ENCODE measurements at regions not wholly inside any gene's neighbourhood (a gene's known extent, or its start where the extent isn't known, plus 50 kb on each side); places are given as distances from the start of the nearest gene placed in this dataset.

DNA sequence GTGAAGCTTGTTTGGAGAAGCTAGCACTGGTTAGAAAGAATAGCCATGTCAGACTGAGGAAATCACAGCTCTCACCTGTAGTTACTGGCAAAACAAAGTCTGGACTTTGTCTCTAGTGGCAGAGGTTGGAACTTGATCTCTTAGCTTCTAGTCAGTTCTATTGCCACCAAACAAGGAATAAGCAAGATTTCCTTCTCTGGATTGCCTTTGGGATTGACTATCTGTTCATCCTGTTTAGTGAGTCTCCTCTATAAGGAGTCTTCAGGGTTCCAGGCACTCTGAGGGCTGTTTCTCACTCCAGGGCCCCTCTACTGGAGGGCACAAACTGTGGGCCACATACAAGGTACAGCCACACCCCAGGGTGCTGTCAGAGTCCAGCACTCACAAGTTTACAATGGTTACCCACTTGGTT, 426.6 kb upstream of the THBS1 start (continued):
- TF ChIP-seq ZNF570 (CRISPR knock-in tag; IDR thresholded peaks at IDR 0.05; ENCODE audit: borderline replicate concordance) = no peak
- TF ChIP-seq, protein P1, sequence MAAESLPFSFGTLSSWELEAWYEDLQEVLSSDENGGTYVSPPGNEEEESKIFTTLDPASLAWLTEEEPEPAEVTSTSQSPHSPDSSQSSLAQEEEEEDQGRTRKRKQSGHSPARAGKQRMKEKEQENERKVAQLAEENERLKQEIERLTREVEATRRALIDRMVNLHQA (CRISPR knock-in tag; IDR thresholded peaks at IDR 0.05) = no peak
- TF ChIP-seq MTF1 (CRISPR knock-in tag; IDR thresholded peaks at IDR 0.05) = no peak
- TF ChIP-seq, protein P2, sequence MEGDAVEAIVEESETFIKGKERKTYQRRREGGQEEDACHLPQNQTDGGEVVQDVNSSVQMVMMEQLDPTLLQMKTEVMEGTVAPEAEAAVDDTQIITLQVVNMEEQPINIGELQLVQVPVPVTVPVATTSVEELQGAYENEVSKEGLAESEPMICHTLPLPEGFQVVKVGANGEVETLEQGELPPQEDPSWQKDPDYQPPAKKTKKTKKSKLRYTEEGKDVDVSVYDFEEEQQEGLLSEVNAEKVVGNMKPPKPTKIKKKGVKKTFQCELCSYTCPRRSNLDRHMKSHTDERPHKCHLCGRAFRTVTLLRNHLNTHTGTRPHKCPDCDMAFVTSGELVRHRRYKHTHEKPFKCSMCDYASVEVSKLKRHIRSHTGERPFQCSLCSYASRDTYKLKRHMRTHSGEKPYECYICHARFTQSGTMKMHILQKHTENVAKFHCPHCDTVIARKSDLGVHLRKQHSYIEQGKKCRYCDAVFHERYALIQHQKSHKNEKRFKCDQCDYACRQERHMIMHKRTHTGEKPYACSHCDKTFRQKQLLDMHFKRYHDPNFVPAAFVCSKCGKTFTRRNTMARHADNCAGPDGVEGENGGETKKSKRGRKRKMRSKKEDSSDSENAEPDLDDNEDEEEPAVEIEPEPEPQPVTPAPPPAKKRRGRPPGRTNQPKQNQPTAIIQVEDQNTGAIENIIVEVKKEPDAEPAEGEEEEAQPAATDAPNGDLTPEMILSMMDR (CRISPR knock-in tag; IDR thresholded peaks at IDR 0.05) = 0 out of 2 replicates have a peak, but pooled peaks have one; percentile 9
- TF ChIP-seq ZZZ3 (CRISPR knock-in tag; IDR thresholded peaks at IDR 0.05; ENCODE audit: borderline replicate concordance) = no peak
- no peak for TF ChIP-seq CBFB (CRISPR knock-in tag; IDR thresholded peaks at IDR 0.05)
- TF ChIP-seq ATAD3A (CRISPR knock-in tag; IDR thresholded peaks at IDR 0.05) = no peak
- TF ChIP-seq ATF4 (CRISPR knock-in tag; IDR thresholded peaks at IDR 0.05) = no peak
- TF ChIP-seq, protein P3, sequence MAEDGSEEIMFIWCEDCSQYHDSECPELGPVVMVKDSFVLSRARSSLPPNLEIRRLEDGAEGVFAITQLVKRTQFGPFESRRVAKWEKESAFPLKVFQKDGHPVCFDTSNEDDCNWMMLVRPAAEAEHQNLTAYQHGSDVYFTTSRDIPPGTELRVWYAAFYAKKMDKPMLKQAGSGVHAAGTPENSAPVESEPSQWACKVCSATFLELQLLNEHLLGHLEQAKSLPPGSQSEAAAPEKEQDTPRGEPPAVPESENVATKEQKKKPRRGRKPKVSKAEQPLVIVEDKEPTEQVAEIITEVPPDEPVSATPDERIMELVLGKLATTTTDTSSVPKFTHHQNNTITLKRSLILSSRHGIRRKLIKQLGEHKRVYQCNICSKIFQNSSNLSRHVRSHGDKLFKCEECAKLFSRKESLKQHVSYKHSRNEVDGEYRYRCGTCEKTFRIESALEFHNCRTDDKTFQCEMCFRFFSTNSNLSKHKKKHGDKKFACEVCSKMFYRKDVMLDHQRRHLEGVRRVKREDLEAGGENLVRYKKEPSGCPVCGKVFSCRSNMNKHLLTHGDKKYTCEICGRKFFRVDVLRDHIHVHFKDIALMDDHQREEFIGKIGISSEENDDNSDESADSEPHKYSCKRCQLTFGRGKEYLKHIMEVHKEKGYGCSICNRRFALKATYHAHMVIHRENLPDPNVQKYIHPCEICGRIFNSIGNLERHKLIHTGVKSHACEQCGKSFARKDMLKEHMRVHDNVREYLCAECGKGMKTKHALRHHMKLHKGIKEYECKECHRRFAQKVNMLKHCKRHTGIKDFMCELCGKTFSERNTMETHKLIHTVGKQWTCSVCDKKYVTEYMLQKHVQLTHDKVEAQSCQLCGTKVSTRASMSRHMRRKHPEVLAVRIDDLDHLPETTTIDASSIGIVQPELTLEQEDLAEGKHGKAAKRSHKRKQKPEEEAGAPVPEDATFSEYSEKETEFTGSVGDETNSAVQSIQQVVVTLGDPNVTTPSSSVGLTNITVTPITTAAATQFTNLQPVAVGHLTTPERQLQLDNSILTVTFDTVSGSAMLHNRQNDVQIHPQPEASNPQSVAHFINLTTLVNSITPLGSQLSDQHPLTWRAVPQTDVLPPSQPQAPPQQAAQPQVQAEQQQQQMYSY (CRISPR knock-in tag; IDR thresholded peaks at IDR 0.05) = no peak
- TF ChIP-seq ZNF3 (CRISPR knock-in tag; IDR thresholded peaks at IDR 0.05) = no peak
- no peak for TF ChIP-seq IKZF4 (CRISPR knock-in tag; IDR thresholded peaks at IDR 0.05; ENCODE audit: borderline replicate concordance, low read depth, not compliant biosample characterization)
- TF ChIP-seq, protein P4, sequence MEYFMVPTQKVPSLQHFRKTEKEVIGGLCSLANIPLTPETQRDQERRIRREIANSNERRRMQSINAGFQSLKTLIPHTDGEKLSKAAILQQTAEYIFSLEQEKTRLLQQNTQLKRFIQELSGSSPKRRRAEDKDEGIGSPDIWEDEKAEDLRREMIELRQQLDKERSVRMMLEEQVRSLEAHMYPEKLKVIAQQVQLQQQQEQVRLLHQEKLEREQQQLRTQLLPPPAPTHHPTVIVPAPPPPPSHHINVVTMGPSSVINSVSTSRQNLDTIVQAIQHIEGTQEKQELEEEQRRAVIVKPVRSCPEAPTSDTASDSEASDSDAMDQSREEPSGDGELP (IDR thresholded peaks at IDR 0.05; ENCODE audit: borderline replicate concordance, low read depth) = 0 out of 2 replicates have a peak, but pooled peaks have one; percentile 28
- no peak for TF ChIP-seq ZKSCAN8 (CRISPR knock-in tag; IDR thresholded peaks at IDR 0.05; ENCODE audit: borderline replicate concordance)
- no peak for TF ChIP-seq ZFP62 (CRISPR knock-in tag; IDR thresholded peaks at IDR 0.05)
- no peak for TF ChIP-seq GABPA (IDR thresholded peaks at IDR 0.05; ENCODE audit: low read depth, low read length)
- peak; percentile 16; the same call in 1 of the 2 replicates for TF ChIP-seq GABPA (CRISPR knock-in tag; IDR thresholded peaks at IDR 0.05; ENCODE audit: low read depth)
- TF ChIP-seq ZFX (CRISPR knock-in tag; IDR thresholded peaks at IDR 0.05; ENCODE audit: low read depth) = no peak
- TF ChIP-seq ATF7-NPFF (CRISPR knock-in tag; IDR thresholded peaks at IDR 0.05; ENCODE audit: low read depth) = no peak
- no peak for TF ChIP-seq ISL2 (CRISPR knock-in tag; IDR thresholded peaks at IDR 0.05)
- TF ChIP-seq, protein P5, sequence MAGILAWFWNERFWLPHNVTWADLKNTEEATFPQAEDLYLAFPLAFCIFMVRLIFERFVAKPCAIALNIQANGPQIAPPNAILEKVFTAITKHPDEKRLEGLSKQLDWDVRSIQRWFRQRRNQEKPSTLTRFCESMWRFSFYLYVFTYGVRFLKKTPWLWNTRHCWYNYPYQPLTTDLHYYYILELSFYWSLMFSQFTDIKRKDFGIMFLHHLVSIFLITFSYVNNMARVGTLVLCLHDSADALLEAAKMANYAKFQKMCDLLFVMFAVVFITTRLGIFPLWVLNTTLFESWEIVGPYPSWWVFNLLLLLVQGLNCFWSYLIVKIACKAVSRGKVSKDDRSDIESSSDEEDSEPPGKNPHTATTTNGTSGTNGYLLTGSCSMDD (CRISPR knock-in tag; IDR thresholded peaks at IDR 0.05) = no peak
- TF ChIP-seq, protein P6, sequence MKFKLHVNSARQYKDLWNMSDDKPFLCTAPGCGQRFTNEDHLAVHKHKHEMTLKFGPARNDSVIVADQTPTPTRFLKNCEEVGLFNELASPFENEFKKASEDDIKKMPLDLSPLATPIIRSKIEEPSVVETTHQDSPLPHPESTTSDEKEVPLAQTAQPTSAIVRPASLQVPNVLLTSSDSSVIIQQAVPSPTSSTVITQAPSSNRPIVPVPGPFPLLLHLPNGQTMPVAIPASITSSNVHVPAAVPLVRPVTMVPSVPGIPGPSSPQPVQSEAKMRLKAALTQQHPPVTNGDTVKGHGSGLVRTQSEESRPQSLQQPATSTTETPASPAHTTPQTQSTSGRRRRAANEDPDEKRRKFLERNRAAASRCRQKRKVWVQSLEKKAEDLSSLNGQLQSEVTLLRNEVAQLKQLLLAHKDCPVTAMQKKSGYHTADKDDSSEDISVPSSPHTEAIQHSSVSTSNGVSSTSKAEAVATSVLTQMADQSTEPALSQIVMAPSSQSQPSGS (CRISPR knock-in tag; IDR thresholded peaks at IDR 0.05) = no peak
- peak; percentile 42; the same call in 1 of the 2 replicates for TF ChIP-seq ZNF644 (CRISPR knock-in tag; IDR thresholded peaks at IDR 0.05; ENCODE audit: low read depth)
